NAMALWA (cell line): ENCODE measurements at regions not wholly inside any gene's neighbourhood (a gene's known extent, or its start where the extent isn't known, plus 50 kb on each side); places are given as distances from the start of the nearest gene placed in this dataset.

Experiments used
- DNase-seq: peaks from one replicate; pipeline ENCODE4 v3.0.0-alpha.2; 2015; ENCODE audit warnings: low spot score

DNA sequence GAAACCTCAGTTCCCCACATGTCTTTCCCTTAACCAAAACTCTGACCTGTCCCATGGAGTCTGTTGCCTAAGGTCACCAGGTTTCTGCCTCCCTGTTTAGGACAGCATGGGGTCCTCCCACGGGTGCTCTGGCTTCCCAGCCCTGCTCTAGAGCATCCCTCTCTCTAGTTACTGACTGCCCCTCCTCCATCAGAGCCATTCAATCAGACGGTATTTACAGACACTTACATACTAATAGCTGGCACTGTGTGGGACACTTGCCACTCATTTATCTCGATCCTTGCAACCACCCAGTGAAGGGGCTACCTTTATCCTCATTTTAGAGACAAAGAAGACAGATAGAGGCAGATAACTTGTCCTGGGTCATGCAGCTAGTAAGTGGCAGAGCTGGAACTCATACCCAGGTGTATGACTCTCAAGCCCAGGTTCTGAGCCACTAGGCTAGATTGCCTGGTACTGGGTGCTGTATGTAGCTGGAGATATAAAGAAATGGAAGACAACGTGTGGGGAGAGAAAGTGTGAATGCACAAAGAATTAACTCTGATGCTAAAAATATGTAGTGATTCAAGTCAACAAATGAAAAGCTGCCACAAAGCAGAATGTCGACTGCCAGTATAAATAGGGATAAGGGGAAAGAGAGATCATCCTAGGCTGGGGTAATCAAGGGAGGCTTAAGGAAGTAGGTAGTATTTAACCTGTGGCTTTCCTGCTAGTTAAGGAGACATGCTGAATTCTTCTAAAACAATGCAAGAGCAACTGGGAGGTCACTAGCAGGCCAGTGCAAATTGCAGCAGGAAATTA is 52.5 kb upstream of the PDE8B start:
- no peak for DNase-seq

DNA sequence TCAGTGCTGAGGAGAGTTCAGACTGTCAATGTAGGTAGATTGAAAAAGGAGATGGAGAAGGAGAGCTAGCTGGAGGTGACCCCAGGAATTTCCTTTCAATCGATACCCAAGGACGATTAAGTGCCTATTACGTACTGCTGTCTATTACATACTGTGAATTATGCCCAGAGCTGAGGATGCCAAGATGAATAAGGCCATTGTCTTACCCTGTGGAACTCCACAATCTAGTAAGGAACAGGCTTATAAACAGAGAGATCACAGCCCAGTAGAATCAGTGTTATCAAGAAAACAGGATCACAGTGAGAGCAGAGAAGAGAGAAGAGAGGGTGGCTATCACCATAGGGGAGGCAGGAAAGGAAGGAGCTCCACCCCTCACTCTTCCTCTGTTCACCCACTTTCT is 54.1 kb upstream of the PDE8B start:
- DNase-seq: no peak

- no peak for DNase-seq
Measured at GRCh38 chr5:77155179-77155785, 55.2 kb upstream of the PDE8B start.

- no peak for DNase-seq
Measured at GRCh38 chr5:77152441-77152840, 58.0 kb upstream of the PDE8B start.

- no peak for DNase-seq
Measured at GRCh38 chr5:77151501-77151900, 59.0 kb upstream of the PDE8B start.

GRCh38 chr5:77146896-77147295 is 59.8 kb upstream of the ZBED3 start:
- no peak for DNase-seq

DNA sequence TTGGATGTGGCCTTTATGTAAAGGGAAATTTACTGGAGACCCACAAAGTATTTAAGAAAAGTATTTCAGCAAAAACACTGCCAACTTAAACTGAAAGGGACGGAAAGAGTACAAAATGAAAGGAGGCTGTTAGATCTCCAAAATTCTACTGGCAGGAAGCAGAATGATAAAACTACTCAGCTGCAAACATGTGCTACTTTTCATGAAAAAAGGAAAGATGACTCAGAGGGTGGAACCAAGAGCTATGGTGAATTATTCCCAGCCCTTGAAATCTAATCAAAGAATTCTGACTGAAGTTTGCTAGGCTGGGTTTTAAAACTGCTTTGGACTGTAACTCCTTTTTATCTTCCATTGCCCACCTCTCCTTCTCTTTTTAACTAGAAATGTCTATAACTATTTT is 58.6 kb upstream of the ZBED3 start:
- no peak for DNase-seq

DNA sequence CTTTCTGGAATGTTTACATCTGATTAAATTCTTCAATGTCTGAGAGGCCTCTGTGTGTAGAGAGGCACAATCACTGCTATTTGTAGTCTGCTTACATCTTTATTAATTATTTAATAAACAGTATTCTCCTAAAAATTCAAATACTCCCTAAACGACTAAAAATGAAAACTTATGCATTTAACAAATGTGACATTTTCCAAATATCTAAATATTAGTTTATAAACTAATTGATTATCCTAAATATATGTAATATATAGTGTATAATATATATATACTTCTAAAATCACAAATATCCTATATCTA is 57.7 kb upstream of the ZBED3 start:
- no peak for DNase-seq

DNA sequence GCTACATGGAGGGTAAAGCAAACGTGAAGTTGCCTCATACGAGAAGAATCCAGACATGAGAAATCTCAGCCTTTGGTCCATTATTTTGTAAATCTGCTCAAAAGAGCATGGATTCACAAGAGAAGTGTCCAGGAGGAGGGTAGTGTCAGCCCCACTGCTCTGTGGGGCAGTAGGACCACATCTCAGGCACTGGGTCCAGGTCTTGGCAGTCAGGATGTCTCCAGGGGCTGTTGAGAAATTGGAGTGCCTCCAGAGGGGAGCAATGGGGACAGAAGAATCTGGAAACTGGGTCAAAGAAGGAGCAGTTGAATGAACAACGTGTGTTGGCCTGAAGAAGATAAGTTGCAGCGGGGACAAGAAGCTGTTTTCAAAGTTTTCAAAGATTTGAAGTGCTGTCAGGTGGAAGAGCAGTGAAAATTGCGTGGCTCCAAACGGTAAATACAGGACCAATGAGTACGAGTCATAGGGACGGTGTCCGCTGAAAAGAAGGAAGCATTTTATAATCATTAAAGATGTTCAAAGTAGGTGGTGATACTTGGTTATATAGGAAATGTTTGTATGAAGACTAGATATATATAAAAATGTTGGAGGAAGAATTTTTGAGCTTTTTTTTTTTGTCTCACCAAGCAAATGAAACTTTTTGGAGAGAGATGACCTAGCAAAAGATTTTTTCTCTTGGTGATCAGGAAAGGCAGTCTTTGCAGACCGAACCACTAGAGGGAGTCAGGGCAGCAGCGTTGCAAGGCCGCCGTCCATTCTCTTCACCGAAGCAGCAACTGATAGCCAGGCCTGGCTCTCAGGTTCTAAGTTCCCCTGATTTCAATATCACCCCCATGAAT is 57.1 kb upstream of the ZBED3 start:
- peak; percentile 64 for DNase-seq

DNA sequence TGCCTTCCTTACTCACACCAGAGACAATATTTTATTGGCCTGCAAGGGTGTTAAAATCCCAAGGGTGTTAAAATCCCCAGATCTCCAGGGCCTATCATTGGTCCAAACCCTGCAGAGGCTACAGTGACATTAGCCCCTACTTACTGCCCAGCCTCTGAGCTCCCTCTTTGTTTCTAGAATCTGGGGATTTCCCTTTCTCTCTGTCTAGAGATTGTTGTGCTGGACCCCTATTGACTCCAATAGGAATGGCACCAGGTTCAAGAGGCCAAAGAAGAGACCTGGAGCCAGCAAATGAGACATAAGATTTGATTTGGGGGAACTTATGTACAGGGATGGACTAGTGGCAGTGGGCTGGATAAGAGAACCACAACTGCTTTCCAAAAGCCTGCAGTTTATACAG is 53.3 kb upstream of the ZBED3 start:
- DNase-seq: no peak

GRCh38 chr5:77139001-77139400 is 51.9 kb upstream of the ZBED3 start:
- no peak for DNase-seq
